WI38 (cell line): ENCODE measurements at regions not wholly inside any gene's neighbourhood (a gene's known extent, or its start where the extent isn't known, plus 50 kb on each side); places are given as distances from the start of the nearest gene placed in this dataset.

Source experiments
- H3K4me3 ChIP-seq: 2 replicates; pipeline ENCODE4 v1.5.1; 2011; ENCODE audit warnings: low read depth, mild to moderate bottlenecking, control low read depth, low read length
- TF ChIP-seq, protein P1 (sequence below): IDR thresholded peaks from 2 replicates; pipeline ENCODE4 v1.5.1; 2012; ENCODE audit warnings: low read depth, mild to moderate bottlenecking, control low read depth, low read length

DNA sequence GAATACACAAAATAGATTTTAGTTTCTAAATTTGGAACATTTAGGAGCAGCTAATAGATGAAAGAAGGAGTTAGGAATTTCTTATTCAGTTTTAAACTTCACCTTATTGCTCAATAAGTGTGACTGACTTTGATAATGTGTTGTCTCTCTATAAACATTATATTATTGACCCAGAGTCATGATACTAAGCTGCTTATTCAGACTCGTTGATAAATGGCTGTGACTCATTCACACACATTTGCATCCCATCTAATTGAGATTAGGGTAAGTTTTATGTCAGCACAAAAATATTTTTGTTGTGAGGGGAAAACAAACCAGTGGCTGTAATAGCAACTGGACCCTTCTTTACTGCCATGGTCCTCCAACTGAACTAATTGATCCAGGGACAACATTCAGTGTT lies 137.6 kb downstream of the GOLIM4 start:
- TF ChIP-seq, protein P1, sequence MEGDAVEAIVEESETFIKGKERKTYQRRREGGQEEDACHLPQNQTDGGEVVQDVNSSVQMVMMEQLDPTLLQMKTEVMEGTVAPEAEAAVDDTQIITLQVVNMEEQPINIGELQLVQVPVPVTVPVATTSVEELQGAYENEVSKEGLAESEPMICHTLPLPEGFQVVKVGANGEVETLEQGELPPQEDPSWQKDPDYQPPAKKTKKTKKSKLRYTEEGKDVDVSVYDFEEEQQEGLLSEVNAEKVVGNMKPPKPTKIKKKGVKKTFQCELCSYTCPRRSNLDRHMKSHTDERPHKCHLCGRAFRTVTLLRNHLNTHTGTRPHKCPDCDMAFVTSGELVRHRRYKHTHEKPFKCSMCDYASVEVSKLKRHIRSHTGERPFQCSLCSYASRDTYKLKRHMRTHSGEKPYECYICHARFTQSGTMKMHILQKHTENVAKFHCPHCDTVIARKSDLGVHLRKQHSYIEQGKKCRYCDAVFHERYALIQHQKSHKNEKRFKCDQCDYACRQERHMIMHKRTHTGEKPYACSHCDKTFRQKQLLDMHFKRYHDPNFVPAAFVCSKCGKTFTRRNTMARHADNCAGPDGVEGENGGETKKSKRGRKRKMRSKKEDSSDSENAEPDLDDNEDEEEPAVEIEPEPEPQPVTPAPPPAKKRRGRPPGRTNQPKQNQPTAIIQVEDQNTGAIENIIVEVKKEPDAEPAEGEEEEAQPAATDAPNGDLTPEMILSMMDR: no peak
- H3K4me3 ChIP-seq: no peak overlapping the region

DNA sequence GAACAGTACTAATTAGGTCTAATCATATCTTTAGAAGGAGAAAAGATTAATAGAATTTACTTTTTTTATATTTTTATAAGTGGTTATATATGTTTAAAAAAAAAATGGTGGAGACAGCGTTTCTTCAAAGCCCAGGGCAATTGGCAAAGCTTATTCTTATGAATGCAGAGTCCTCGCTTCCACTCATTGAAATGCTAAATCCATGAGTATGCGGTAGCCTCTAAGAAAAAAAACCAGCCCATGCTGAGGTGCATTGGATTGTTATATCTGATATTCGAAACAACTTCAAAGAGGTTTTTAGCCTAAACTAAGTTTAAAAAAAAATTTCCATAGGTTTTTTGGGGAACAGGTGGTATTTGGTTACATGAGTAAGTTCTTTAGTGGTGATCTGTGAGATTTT lies 142.8 kb downstream of the GOLIM4 start:
- no peak overlapping the region for H3K4me3 ChIP-seq
- TF ChIP-seq, protein P1: no peak

DNA sequence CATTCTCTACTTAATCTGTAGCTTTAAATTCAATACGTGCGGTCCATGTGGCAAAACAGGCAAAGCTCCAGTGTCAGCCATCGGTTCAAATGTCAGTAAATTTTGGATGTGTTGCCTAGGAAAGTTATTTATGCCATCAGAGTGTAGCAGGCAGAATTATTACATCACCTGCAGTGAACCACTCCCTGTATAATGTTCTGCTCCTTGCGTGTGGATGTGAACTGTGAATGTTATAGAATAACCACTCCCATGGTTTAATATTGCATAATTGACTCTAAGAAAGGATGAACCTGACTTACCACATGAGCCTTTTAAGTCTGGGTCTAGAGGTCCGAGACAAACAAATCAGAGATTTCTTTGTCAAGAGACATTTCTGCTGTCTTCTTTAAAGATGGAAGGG lies 145.5 kb downstream of the GOLIM4 start:
- H3K4me3 ChIP-seq: no peak overlapping the region
- TF ChIP-seq, protein P1: no peak

DNA sequence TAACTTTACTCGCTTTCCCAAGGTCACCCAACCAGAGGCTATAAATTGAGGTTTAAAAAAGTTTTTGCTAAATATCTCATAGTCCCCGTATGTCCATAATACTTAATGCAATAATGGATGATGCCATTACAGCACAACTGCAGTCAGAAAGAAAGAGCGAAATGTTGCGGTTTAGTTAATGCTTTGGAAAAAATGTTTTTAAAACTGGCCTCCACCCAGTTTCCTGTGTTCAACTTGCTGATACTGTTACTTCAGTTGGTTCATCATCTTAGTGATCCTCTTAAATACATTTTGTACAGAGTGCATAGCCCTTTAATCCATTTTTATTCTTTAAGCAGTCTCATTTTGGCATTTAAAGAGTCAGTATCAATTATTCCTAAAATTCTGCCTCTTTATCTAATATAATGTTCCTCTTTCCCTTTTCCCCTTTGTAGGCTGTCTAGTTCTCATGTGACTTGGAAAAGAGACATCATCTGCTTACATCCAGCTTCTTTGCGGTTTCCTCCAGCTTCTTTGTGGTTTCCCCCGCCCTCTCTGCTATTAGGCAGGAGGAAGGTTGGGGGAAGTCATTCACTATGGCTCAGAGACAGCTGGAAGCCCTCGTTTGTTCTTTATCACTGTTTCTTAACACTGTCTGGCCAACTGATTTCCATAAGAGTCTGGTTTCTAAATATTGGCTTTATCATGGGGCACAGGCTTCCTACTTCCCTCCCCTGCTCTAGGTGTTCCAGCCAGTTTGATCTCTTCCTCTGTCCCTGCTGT lies 154.3 kb downstream of the GOLIM4 start:
- TF ChIP-seq, protein P1: no peak
- H3K4me3 ChIP-seq: no peak overlapping the region

DNA sequence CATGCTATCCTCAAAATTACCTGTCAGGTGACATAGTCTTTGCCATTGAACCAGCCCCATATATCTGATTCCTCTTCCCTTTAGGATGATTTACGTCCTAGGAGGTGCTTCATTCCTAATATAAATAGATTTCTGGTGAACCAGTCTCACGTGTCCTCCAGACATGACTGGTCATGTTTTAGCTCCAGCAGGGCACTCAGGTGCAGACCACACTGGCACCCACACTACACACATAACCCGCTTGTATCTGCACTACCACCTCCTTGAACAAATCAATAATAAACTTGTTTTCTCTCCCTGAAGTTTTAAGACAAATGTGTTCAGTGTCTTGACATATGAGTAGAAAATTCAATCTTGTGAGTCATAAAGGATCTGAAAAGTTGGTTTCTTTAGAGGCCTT lies 155.5 kb downstream of the GOLIM4 start:
- H3K4me3 ChIP-seq: no peak overlapping the region
- TF ChIP-seq, protein P1: no peak

DNA sequence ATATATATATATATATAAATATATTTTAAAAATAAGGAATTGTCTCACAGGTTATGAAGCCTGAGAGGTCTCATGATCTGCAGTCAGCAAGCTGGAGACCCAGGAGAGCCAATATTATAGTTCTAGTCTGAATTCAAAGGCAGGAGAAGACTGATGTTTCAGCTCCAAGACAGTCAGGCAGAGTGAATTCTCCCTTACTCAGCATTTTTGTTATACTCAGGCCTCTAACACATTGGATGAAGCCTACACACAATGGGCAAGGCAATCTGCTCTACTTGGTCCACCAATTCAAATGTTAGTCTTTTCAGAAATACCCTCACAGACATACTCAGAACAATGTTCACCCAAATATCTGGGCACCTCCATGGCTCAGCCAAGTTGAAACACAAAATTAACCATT lies 157.2 kb downstream of the GOLIM4 start:
- TF ChIP-seq, protein P1: no peak
- no peak overlapping the region for H3K4me3 ChIP-seq

DNA sequence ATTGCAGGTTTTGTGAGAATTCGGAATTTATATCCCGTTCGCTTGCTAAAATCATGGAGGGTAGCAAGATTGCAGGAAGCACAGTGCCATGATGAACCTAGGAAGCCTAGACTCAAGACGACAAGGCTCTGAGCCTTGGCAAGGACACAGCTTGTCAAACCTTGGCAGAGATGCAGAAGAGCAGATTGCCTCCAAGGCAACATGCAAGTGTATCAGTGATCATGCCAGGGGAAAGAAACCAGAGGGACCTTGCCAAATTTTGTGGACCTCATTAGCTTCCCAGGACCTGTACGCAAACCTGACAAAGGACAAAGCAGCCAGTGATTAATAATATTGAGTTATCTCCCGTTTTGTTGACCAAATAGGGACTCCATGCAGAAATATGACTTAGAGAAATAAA lies 159.7 kb downstream of the GOLIM4 start:
- TF ChIP-seq, protein P1: no peak
- no peak overlapping the region for H3K4me3 ChIP-seq
